Trophoblast cell (in vitro differentiated cells and primary cell): ENCODE measurements at regions not wholly inside any gene's neighbourhood (a gene's known extent, or its start where the extent isn't known, plus 50 kb on each side); places are given as distances from the start of the nearest gene placed in this dataset.

Experiments used
- DNase-seq, 2 donors: peaks; one replicate each; pipeline ENCODE4 v3.0.0-alpha.2; 2016
- H2AFZ ChIP-seq: 2 replicates; pipeline ENCODE4 v1.6.1; 2013; ENCODE audit warnings: low read length, moderate library complexity, mild to moderate bottlenecking; ENCODE audit not compliant: insufficient read depth, poor library complexity
- H2AK5ac ChIP-seq: 2 replicates; pipeline ENCODE4 v1.6.1; 2013; ENCODE audit warnings: mild to moderate bottlenecking, low read length
- H2BK120ac ChIP-seq: 2 replicates; pipeline ENCODE4 v1.6.1; 2013; ENCODE audit warnings: low read length, mild to moderate bottlenecking, moderate library complexity; ENCODE audit not compliant: insufficient read depth, poor library complexity
- H2BK12ac ChIP-seq: 2 replicates; pipeline ENCODE4 v1.6.1; 2013; ENCODE audit warnings: mild to moderate bottlenecking, low read length, moderate library complexity
- H2BK5ac ChIP-seq: 2 replicates; pipeline ENCODE4 v1.6.1; 2013; ENCODE audit warnings: low read length, low read depth, moderate library complexity, mild to moderate bottlenecking; ENCODE audit not compliant: poor library complexity
- H3K14ac ChIP-seq: 2 replicates; pipeline ENCODE4 v1.6.1; 2013; ENCODE audit warnings: mild to moderate bottlenecking, low read length
- H3K18ac ChIP-seq: 2 replicates; pipeline ENCODE4 v1.6.1; 2013; ENCODE audit warnings: mild to moderate bottlenecking, low read length
- H3K23ac ChIP-seq: 2 replicates; pipeline ENCODE4 v1.6.1; 2013; ENCODE audit warnings: low read length
- H3K27ac ChIP-seq: 2 replicates; pipeline ENCODE4 v1.5.1; 2013; ENCODE audit warnings: low read depth, mild to moderate bottlenecking, inconsistent platforms, low read length, moderate library complexity
- H3K27me3 ChIP-seq: 2 replicates; pipeline ENCODE4 v1.6.1; 2013; ENCODE audit warnings: inconsistent platforms, mild to moderate bottlenecking, low read length, moderate library complexity; ENCODE audit not compliant: insufficient read depth
- H3K36me3 ChIP-seq, 2 experiments: 1 replicate in 1 of 2; 2 replicates in 1 of 2; pipeline ENCODE4 v1.6.1; 2013; ENCODE audit warnings: low read length in 2 of 2, mild to moderate bottlenecking in 2 of 2, moderate library complexity in 1 of 2; ENCODE audit not compliant: insufficient read depth in 2 of 2, control insufficient read depth in 1 of 2
- H3K4ac ChIP-seq: 2 replicates; pipeline ENCODE4 v1.6.1; 2013; ENCODE audit warnings: low read depth, mild to moderate bottlenecking, low read length, moderate library complexity
- H3K4me1 ChIP-seq, 2 experiments: 1 replicate in 1 of 2; 2 replicates in 1 of 2; pipeline ENCODE4 v1.6.1; 2013; ENCODE audit warnings: low read length in 2 of 2, mild to moderate bottlenecking in 2 of 2, moderate library complexity in 1 of 2; ENCODE audit not compliant: insufficient read depth in 2 of 2, control insufficient read depth in 1 of 2
- H3K4me2 ChIP-seq: 2 replicates; pipeline ENCODE4 v1.6.1; 2013; ENCODE audit warnings: inconsistent platforms, mild to moderate bottlenecking, low read length, moderate library complexity
- H3K4me3 ChIP-seq: 2 replicates; pipeline ENCODE4 v1.5.1; 2013; ENCODE audit warnings: mild to moderate bottlenecking, low read depth, low read length, inconsistent platforms
- H3K79me1 ChIP-seq: one replicate; pipeline ENCODE4 v1.6.1; 2013; ENCODE audit warnings: low read length
- H3K79me2 ChIP-seq: 2 replicates; pipeline ENCODE4 v1.6.1; 2013; ENCODE audit warnings: low read length, mild to moderate bottlenecking; ENCODE audit not compliant: control insufficient read depth, insufficient read depth, poor library complexity
- H3K9ac ChIP-seq: 2 replicates; pipeline ENCODE4 v1.6.1; 2013; ENCODE audit warnings: mild to moderate bottlenecking, low read length
- H3K9me3 ChIP-seq: 2 replicates; pipeline ENCODE4 v1.6.1; 2013; ENCODE audit warnings: low read depth, mild to moderate bottlenecking, control low read depth, inconsistent platforms, low read length; ENCODE audit not compliant: insufficient read depth
- H4K12ac ChIP-seq: 2 replicates; pipeline ENCODE4 v1.6.1; 2013; ENCODE audit warnings: low read depth, mild to moderate bottlenecking, low read length, moderate library complexity
- H4K8ac ChIP-seq: 2 replicates; pipeline ENCODE4 v1.6.1; 2013; ENCODE audit warnings: low read depth, mild to moderate bottlenecking, low read length, moderate library complexity
- H4K91ac ChIP-seq: one replicate; pipeline ENCODE4 v1.6.1; 2013; ENCODE audit warnings: low read depth, mild to moderate bottlenecking, low read length, moderate library complexity
- WGBS: extraction: QIAGEN DNeasy Blood & Tissue Kit; methylation state at CpG from one replicate; pipeline ENCODE4 v1.1.7; 2013; ENCODE audit warnings: missing lambda C conversion rate; ENCODE audit not compliant: insufficient read length, insufficient coverage; ENCODE audit errors: extremely low coverage; 5-methylcytosine and 5-hydroxymethylcytosine counted together

GRCh38 chr6:14709900-14710299 is 536.0 kb upstream of the JARID2 start:
- DNase-seq: no peak

GRCh38 chr6:14710421-14710820 is 535.4 kb upstream of the JARID2 start:
- no peak overlapping the region for H3K14ac ChIP-seq
- no peak overlapping the region for H3K23ac ChIP-seq
- no peak overlapping the region for H3K18ac ChIP-seq
- H3K79me1 ChIP-seq: peaks cover 6% of the 10 kb centered on the region
- no peak overlapping the region for H2BK12ac ChIP-seq
- no peak overlapping the region for H2BK120ac ChIP-seq
- no CpG with 5 or more reads among the region's 5 CpGs for WGBS
- no peak overlapping the region for H3K4ac ChIP-seq
- no peak overlapping the region for H4K12ac ChIP-seq
- no peaks in the 10 kb centered on the region for H3K36me3 ChIP-seq
- H3K4me2 ChIP-seq: no peak overlapping the region
- peaks cover 2% of the 10 kb centered on the region for H3K9me3 ChIP-seq
- H3K27ac ChIP-seq: no peak overlapping the region
- no peak overlapping the region for H2AK5ac ChIP-seq
- no peak overlapping the region for H3K4me3 ChIP-seq
- DNase-seq: no peak
- peaks cover 13 to 15% of the 10 kb centered on the region in 2 experiments for H3K4me1 ChIP-seq
- H4K8ac ChIP-seq: no peak overlapping the region
- no peak overlapping the region for H2AFZ ChIP-seq
- no peaks in the 10 kb centered on the region for H3K79me2 ChIP-seq
- H3K27me3 ChIP-seq: no peaks in the 10 kb centered on the region
- H3K9ac ChIP-seq: no peak overlapping the region
- no peak overlapping the region for H2BK5ac ChIP-seq
- H4K91ac ChIP-seq: no peak overlapping the region

More at GRCh38 chr6:14709900-14710299, 536.0 kb upstream of the JARID2 start:
- H4K8ac ChIP-seq: no peak overlapping the region
- H3K36me3 ChIP-seq: no peaks in the 10 kb centered on the region
- no peak overlapping the region for H3K18ac ChIP-seq
- no peak overlapping the region for H4K91ac ChIP-seq
- H2AFZ ChIP-seq: no peak overlapping the region
- no peaks in the 10 kb centered on the region for H3K79me2 ChIP-seq
- H2AK5ac ChIP-seq: no peak overlapping the region
- no peak overlapping the region for H4K12ac ChIP-seq
- H3K4me1 ChIP-seq: peaks cover 13 to 17% of the 10 kb centered on the region in 2 experiments
- H3K23ac ChIP-seq: no peak overlapping the region
- H3K79me1 ChIP-seq: peaks cover 6% of the 10 kb centered on the region
- no peak overlapping the region for H2BK12ac ChIP-seq
- WGBS: no CpG with 5 or more reads among the region's 4 CpGs
- H2BK5ac ChIP-seq: no peak overlapping the region
- no peak overlapping the region for H3K4me2 ChIP-seq
- no peak overlapping the region for H3K14ac ChIP-seq
- H3K9ac ChIP-seq: no peak overlapping the region
- H3K27ac ChIP-seq: no peak overlapping the region
- H3K4ac ChIP-seq: no peak overlapping the region
- H3K9me3 ChIP-seq: peaks cover 2% of the 10 kb centered on the region
- no peak overlapping the region for H2BK120ac ChIP-seq
- no peaks in the 10 kb centered on the region for H3K27me3 ChIP-seq
- no peak overlapping the region for H3K4me3 ChIP-seq

GRCh38 chr6:14711056-14711703 is 534.7 kb upstream of the JARID2 start:
- Histone ChIP-seq H3K23ac (no peak overlapping the region), H2BK120ac (no peak overlapping the region), H3K79me1 (peaks cover 6% of the 10 kb centered on the region), H3K4me3 (no peak overlapping the region), H3K4ac (no peak overlapping the region), H3K27ac (no peak overlapping the region), H3K4me2 (no peak overlapping the region), H2BK5ac (no peak overlapping the region), H4K8ac (no peak overlapping the region), H3K36me3 (no peaks in the 10 kb centered on the region), H2AK5ac (peak overlapping the region; percentile 7), H3K4me1 (peaks cover 13 to 15% of the 10 kb centered on the region in 2 experiments), H4K91ac (no peak overlapping the region), H3K18ac (no peak overlapping the region), H3K27me3 (no peaks in the 10 kb centered on the region), H3K9me3 (peaks cover 2% of the 10 kb centered on the region), H3K9ac (no peak overlapping the region), H2AFZ (no peak overlapping the region), H2BK12ac (peak overlapping the region; percentile 42), H3K14ac (peak overlapping the region; percentile 17), H3K79me2 (no peaks in the 10 kb centered on the region), H4K12ac (no peak overlapping the region)
- WGBS: no CpG with 5 or more reads among the region's 3 CpGs
- peak; percentile 65 to 86 for DNase-seq

GRCh38 chr6:14711704-14712379 is 534.0 kb upstream of the JARID2 start:
- peak overlapping the region; percentile 17 for H3K14ac ChIP-seq
- H3K4me1 ChIP-seq: peaks cover 8 to 13% of the 10 kb centered on the region in 2 experiments
- H2BK5ac ChIP-seq: no peak overlapping the region
- no peak overlapping the region for H3K23ac ChIP-seq
- no peak overlapping the region for H4K8ac ChIP-seq
- H2BK12ac ChIP-seq: no peak overlapping the region
- peak in 1 of 2 donors; percentile 89 for DNase-seq
- no peak overlapping the region for H3K4me2 ChIP-seq
- no peak overlapping the region for H3K18ac ChIP-seq
- no peaks in the 10 kb centered on the region for H3K36me3 ChIP-seq
- peaks cover 6% of the 10 kb centered on the region for H3K79me1 ChIP-seq
- H3K27ac ChIP-seq: no peak overlapping the region
- no peak overlapping the region for H3K4ac ChIP-seq
- no peaks in the 10 kb centered on the region for H3K79me2 ChIP-seq
- no CpG with 5 or more reads among the region's 7 CpGs for WGBS
- H3K9me3 ChIP-seq: peaks cover 2% of the 10 kb centered on the region
- no peak overlapping the region for H2AFZ ChIP-seq
- H3K4me3 ChIP-seq: no peak overlapping the region
- H2BK120ac ChIP-seq: no peak overlapping the region
- H2AK5ac ChIP-seq: no peak overlapping the region
- H4K91ac ChIP-seq: no peak overlapping the region
- H4K12ac ChIP-seq: no peak overlapping the region
- no peaks in the 10 kb centered on the region for H3K27me3 ChIP-seq
- no peak overlapping the region for H3K9ac ChIP-seq
